HG03064 (cell line): ENCODE measurements at regions not wholly inside any gene's neighbourhood (a gene's known extent, or its start where the extent isn't known, plus 50 kb on each side); places are given as distances from the start of the nearest gene placed in this dataset.
"Not testable (repeated sequence)": the region's sequence is repeated elsewhere in the genome, so short reads cannot be mapped to it uniquely, and the experiment has no call there.

Source experiments
- ATAC-seq: cut with Tn5 transposase; IDR thresholded peaks from one replicate; pipeline ENCODE4 v1.9.1; 2021; ENCODE audit warnings: low read depth; ENCODE audit not compliant: unreplicated experiment

DNA sequence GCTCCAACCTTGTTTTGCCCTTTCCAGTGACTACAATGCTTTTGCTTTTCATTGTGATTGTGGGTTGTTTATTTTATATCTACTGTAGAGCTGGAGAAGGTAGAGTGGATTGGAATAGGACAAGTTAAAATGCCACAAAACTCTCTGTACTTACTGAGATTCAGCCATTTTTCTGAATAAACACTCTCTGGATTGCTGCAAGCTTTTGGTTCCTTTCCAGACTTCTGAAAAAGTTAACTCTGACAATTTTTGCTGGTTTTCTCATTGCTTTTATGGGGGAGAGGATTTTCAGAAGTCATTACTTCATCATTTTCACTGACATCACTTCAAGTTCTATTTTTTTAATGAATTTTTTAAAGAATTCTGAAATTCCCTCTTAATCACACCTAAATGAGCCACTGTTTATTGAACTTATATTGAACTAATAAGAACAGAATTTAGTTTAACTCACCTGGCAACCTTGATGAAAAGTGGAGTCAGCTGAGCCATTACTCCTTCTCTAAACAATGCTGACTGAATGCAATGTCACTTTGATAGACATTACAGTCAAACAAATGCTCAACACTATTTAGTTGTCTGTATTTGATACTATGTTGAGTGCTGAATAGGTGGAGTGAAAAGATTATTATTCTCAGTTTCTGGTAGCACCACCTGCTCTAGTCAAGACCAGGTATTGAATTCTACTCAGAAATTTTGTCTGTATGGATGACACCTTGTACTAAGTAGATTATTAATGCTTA, 303.5 kb downstream of the DLEU7 start:
- ATAC-seq = no peak

DNA sequence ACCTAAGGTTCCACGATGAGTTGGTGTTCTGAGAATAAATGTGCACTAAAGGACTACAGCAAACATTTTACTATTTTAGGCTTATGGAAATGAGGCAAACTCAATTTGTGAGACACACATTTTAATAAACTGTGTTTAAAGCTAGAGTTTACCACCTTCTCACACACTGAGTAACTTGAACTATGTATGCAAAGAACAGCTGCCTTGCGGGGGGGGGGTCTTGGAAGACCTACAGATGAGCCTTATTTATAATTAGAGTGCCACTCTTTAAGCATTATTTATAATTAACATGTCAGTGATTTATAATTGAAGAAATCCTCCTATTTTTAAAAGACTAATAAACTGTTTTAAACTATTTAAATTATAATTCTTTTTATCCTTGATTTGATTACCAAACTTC, 300.4 kb downstream of the DLEU7 start:
- no peak for ATAC-seq

DNA sequence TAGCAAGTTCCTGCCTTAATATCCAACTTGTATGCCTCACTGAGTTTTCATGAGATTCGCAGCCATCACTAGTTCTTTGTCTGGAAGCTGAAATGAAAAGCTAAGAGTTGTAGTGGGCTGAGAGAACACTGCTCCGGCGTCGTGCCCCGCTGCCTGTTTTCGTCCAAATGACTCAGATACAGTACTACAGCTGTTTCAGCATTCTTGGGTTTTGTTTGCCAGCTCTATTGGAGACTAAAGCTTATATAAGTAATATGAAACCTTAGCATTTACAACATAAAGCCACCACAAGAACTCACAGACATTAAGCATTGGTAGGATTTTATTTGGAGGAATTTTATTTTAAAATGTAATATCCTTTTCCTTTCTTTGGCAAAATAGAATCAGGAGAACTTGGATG, 299.7 kb downstream of the DLEU7 start:
- ATAC-seq = no peak

DNA sequence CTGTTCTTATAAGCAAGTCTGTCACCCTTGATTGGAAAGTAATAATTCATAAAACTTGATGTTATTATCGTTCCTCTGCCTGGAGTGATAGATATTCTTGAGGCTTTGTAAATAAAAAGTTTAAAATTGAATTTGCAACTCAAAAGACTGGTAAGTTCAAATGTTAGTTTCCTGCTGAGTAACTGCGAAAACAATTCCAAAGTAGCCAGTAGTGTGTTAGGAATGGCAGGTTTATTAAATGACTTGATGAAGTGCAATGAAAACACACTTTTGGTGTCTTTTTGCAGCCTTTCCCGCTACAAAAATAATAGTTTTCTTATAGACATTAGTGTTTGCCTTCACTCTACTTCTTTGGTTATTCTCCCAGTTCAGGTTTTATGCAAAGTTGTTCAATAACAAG, 299.3 kb downstream of the DLEU7 start:
- no peak for ATAC-seq

DNA sequence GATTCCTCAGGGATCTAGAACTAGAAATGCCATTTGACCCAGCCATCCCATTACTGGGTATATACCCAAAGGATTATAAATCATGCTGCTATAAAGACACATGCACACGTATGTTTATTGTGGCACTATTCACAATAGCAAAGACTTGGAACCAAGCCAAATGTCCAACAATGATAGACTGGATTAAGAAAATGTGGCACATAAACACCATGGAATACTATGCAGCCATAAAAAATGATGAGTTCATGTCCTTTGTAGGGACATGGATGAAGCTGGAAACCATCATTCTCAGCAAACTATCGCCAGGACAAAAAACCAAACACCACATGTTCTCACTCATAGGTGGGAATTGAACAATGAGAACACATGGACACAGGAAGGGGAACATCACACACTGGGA, 296.3 kb downstream of the DLEU7 start:
- not testable (repeated sequence) for ATAC-seq

DNA sequence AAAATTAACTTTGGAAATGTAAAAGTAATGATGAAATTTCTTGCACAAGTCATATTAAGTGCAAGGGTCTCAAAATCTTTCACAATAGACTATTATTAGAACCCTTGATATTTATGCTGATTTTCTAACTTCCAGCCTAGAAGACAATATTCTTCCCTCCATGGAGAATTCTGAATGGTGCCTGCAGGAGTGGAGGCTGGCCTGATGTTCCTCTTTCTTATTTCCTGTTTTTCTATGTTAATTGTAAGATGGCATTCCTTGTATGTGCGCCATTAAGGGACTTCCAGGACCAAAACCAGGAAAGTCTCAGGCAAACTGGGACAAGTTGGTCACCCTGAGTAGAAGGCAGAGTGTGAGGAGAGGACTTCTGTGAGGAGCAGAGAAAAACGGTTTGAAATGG, 294.9 kb downstream of the DLEU7 start:
- no peak for ATAC-seq

DNA sequence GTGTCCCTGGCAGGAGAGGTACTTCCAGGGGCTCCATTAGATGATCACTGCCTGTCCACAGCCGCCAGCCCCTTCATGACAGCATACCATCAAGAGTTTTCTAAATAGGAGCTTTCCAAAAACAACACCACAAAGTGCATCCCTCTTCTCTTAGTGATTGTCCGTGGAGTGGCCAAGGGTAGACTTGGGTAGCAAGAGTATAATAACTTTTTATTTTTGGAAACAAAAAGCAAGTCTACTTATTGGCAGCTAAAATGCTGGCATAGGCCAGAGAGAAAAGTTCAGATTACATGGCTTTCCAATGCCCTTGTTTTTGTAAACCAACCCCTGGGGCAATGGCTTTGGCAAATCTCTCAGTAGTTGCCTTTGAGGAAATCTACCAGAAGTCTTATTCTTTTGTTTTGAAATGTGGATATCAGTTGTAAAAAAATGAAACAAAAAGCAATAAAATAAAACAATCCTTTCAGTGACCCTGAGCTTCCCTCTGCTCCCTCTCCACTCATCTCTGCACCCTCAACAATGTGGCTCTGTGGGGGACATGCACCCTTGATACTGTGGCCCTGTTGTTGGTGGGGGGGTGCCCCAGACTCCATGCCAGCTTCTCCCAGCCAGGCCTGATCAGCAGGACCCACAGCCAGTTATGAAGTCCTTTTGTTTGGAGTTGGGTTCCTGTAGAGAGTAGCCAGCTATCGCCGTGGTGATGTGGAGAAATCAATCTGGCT, 294.1 kb downstream of the DLEU7 start:
- ATAC-seq = no peak

DNA sequence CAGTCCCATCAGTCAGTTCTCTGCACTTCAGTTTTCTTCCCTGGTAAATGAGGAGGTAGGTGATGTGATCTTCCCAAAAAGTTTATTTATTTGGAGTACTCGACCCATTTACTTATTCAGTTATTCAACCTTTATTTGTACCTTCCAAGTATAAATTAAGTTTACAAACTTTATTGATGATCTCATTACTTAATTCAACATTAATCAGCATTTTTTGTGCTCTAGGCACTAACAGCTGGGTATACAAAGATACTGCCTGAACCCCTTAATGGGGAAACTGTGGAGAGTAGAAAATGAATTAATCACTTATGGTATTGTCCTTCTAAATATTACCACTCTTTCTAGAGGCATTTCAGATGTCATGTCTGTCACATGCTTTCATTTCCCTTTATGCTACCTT, 293.3 kb downstream of the DLEU7 start:
- ATAC-seq = no peak

DNA sequence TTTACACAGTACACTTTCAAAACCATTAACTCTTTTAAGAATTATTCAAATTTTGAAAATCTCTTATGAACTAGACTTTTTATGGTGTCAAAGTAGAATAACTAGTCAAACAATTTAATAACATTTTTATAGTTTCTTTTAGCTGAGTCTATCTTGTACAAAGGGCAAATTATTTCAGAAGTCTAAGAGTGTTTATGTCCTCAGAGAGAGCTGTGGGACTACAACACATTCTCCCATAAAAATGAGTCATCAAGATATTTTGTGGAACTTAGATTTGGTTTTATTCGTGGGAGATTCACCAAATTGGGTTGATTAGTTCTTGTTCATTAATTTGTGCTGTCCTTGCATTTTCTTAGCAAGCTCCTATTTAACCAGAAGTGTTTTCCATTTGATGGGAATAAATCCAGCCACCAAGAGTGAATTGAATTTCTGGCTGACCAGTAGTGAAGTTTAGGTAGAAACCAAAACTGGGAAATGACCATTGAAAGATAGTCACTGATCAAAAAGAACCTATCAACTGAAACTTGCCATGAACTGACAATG, 291.0 kb downstream of the DLEU7 start:
- no peak for ATAC-seq

DNA sequence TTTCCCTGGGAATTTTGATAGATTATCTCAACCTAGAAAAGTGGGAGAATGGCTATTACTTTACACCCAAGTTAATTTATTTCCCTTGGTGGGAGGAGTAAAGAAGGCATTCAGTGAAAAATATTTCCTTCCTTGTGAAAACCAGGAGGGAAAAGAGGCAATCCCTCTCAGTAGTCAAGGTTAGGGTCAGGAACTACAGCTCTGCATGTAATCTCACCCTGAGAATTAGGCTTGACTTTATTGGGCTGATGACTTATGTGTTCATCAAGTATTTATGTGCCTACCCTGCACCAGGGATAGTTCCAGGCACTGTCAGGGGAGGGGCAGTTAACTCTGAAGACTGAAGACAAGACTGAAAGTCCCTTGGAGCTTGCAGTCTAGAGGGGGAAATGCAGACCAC, 281.8 kb downstream of the DLEU7 start:
- ATAC-seq = no peak

DNA sequence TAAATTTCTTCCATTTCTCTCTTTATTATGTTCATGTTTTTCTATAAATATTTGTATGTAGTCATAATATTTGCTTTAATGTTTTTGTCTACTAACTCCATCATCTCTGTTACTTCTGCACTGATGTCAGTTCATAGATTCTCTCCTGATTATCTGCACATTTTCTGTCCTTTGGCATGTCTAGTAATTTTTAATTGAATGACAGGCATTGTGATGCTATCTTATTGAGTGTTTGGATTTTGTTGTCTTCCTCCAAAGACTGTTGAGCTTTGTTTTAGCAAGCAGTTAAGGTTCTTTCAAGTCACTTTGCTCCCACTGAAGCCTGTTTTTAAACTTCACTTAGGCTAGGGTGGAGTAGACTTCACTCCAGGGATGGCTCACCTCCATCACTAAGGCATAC, 276.8 kb downstream of the DLEU7 start:
- ATAC-seq = no peak

DNA sequence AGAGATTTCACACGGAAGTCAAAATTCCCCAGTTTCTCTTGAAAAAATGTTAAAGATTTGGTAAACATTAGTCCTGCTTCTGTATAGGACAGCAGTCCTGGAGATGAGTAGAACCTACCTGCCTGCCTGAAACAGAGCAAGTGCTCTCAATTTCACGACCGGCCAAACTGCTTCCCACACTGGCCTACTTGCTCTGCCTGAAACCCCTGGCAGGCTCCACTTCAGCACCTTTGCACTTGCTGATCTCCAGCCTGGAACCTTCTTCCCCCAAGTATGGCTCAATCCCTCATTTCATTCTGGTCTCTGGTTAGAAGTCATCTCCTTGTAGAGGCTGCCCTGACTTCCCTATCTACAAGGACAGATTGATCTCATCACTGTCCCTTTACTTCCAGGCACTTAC, 271.4 kb downstream of the DLEU7 start:
- no peak for ATAC-seq

DNA sequence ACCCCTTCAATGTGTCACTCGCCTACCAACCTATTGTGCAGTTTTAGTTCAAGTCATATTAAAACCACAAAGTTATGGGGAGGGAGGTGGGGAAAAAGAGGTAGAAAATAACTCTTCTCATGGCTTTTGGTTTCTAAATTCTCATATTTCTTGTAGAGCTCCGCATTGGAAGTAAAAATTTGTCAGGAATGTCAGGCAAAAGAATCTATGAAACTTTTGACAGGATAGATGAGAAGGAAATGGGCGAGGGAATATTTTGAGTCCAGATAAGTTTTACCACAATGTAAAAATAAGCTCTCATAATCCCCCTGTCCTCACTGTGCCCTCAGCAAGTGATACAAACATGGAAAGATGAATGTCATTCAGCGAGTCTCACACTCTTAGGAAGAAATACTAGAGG, 270.4 kb downstream of the DLEU7 start:
- ATAC-seq = no peak

DNA sequence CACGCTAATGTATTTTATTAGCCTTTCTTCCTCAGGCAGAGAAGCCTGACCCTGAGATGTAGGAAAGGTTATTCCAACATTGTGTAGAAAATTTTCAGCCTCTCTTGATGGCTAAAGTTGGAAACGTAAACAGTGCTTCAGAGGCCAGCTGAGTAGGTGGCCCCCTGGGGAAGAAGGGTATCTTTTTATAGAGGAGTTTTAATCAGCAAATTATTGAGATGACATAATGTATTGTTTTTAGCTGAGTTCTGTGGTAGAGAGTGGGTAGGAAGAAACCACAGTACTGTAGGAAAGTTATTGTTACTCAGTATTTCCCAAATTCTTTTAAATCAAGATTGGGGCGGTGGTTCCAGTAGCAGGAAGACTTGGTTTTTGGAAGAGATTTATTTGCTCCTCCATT, 268.8 kb downstream of the DLEU7 start:
- no peak for ATAC-seq

DNA sequence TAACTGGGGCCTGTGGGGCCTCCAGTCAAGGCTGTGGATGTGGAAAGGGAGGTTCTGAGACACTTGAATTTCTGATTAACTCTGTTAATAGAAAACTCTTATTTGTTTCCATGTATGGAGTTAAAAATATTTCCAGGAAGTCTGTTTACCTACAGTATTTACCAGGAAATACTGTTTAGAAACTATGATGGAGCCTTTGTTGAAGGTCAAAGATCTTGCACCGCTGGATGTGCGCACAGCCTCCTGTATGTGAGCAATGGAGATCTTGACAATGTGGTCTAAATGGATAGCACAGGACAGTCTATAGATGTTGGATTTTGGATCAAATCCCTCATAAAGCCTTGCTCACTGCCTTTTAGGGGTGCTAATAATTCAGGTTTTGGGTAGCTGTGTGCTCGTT, 268.4 kb downstream of the DLEU7 start:
- no peak for ATAC-seq

DNA sequence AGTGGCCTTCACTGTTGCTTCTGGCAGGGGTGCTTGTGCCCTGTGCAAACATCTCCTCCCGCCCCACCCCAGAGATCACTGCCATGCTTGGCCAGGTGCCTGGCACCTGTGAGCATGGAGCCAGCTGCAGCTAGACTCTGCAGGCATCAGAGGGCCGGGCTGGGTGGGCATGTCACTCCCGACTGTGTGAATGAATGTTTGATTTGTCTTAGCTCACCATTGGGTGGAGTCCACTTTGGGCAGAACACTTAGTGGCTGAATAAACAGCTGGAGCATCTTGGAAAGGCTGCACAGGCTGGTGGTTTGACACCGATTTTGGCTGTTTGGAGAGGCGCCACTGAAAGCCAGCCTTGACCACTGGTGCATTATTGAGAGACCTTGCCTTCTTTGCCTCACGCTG, 267.3 kb downstream of the DLEU7 start:
- ATAC-seq = no peak

DNA sequence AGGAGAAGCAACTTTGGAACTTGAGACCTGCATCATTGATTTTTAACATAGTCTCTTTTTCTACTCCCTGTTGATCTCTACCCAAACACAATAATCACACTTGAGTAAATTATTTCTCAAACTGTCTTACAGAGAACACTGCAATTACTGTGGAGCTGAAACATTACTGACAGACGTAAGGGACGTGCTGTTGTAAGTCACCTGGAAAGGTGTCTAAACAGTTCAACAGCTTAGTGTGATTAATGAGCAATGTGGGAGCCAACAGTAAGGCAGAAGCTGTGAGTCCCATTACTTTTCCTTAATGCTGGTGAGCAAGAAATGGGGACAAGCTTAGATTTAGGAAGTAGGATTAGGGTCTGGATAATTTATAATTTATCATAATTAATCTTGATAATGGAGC, 265.7 kb downstream of the DLEU7 start:
- no peak for ATAC-seq

DNA sequence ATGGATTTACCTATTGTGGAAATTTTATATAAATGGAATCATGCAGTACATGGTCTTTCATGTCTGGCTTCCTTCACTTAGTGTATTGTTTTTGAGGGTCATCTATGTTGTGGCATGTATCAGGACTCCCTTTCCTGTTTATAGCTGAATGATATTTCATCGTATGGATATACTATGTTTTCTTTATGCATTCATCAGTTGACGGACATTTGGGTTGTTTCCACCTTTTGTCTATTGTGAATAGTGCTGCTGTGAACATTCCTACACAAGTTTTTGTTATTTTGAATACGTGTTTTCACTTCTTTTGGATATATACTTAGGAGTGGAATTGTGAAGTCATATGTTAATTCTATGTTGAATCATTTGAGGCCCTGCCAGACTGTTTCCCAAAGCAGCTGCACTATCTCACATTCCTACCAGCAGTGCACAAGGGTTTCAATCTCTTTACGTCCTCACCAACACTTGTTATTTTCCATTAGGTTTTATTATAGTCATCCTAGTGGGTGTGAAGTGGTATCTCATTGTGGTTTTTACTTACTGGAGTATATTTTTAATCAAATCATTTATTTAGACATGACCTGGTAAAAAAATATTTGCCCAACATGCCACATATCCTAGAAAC, 262.7 kb downstream of the DLEU7 start:
- no peak for ATAC-seq

DNA sequence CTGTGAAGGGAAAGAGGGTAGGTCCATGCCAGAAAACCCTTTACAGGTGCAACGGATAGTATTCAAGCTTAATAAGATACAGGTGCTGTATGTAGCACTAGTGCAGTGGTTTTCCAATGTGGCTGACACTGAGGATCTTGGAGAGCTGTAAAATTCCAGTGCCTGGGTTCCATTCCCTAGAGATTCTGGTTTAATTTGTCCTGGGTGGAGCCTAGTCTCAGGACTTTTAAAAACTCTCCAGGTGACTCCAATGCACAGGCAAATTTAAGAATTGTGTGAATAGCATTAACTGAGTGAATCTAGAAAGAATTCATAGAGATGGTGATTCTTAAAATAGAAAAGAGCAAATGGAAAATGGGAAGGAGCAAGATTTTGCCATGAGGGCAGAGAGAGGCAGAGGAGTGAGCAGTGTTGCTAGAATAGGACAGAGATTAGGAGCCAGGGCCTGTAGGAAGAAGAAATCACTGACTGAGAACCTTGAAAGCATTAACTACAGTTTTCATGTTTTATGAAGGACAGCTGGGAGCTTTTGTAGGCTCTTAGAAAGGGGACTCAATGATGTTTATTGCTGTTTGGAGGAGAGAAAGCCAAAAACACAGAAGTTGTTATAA, 261.8 kb downstream of the DLEU7 start:
- no peak for ATAC-seq

DNA sequence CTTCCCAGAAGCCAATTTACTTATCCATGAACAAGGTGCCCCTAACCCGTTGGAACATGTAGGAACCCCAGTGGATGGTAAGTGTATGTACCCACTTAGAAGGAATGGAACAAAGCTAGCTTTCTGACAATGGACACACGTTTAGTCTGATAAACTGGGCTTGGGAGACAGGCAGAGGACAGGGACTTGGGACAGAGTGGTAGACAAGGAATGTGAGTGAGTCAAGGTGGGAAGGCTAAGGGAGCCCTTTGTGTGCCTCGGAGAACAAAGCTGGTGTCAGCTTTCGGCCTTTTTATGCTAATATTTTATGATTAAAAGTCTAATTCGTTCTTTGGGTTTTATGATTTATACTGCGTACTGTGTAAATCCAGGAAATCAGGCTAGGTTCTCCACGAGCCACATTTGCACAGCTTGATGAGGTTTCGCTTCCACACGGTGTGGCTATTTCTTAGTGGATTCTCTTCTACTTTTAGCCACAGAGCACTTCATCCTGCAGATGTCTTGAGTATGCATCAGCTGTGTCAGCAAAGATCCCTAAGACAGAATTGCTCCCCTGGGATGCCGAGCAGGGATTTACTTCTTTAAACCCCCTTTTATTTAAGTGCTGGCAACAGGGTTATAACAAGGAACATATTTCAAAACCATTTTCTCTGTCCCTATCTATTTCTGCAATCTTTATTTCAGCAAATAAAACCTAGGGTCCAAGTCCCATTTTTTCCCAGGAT, 258.5 kb downstream of the DLEU7 start:
- ATAC-seq = no peak
